SK-N-SH (cell line): ENCODE measurements at regions not wholly inside any gene's neighbourhood (a gene's known extent, or its start where the extent isn't known, plus 50 kb on each side); places are given as distances from the start of the nearest gene placed in this dataset.

Experiments used
- CTCF ChIA-PET: fragments of 300-600, 350-600 bp; formaldehyde crosslinking; extraction: SDS; loops from one replicate; lab custom pipeline; 2021; lab: Yijun Ruan, JAX
- POLR2A ChIA-PET: fragments of 350-600 bp; sonication (Branson Sonifier 250); formaldehyde crosslinking; extraction: SDS; loops from one replicate; lab custom pipeline; 2020; ENCODE audit warnings: antibody characterized with exemption, inconsistent platforms; lab: Yijun Ruan, JAX
- DNase-seq: peaks from one replicate; pipeline ENCODE4 v3.0.0; 2012
- H2AFZ ChIP-seq: fragments of 200-600 bp; sonication (generic); 2 replicates; pipeline ENCODE4 v1.8.1; 2016; ENCODE audit warnings: antibody characterized with exemption, mild to moderate bottlenecking, low read depth
- H3F3A ChIP-seq: fragments of 200-600 bp; sonication (generic); replicated peaks from 2 replicates; pipeline ENCODE3; 2016; ENCODE audit warnings: antibody characterized with exemption, mild to moderate bottlenecking; ENCODE audit not compliant: insufficient read depth
- H3K27ac ChIP-seq, 2 experiments: fragments of 200-500 bp in 1 of 2; fragments of 200-600 bp in 1 of 2; sonication (Bioruptor generic) in 1 of 2; sonication (generic), shearing (Covaris generic) in 1 of 2; 2 replicates each; pipeline versions ENCODE4 v1.5.1 to v1.6.1; 2014 to 2016; ENCODE audit warnings: low read depth in 2 of 2, inconsistent platforms in 1 of 2, low read length in 1 of 2, mild to moderate bottlenecking in 1 of 2, mixed read lengths in 1 of 2
- H3K27me3 ChIP-seq: fragments of 200-600 bp; sonication (generic), shearing (Covaris generic); 2 replicates; pipeline ENCODE4 v1.6.1; 2016; ENCODE audit warnings: mixed run types; ENCODE audit not compliant: insufficient read depth
- H3K36me3 ChIP-seq, 2 experiments: fragments of 200-500 bp in 1 of 2; fragments of 200-600 bp in 1 of 2; sonication (Bioruptor generic) in 1 of 2; sonication (generic) in 1 of 2; replicated peaks in 1 of 2; 2 replicates each; pipeline versions ENCODE3 to v1.5.1; 2014 to 2016; ENCODE audit warnings: low read length in 1 of 2, mild to moderate bottlenecking in 1 of 2; ENCODE audit not compliant: insufficient read depth in 2 of 2, control insufficient read depth in 1 of 2
- H3K4me1 ChIP-seq, 2 experiments: fragments of 200-500 bp in 1 of 2; fragments of 200-600 bp in 1 of 2; sonication (Bioruptor generic) in 1 of 2; sonication (generic), shearing (Covaris generic) in 1 of 2; 2 replicates each; pipeline versions ENCODE4 v1.5.1 to v1.6.1; 2014 to 2016; ENCODE audit warnings: low read depth in 1 of 2, low read length in 1 of 2, mixed run types in 1 of 2; ENCODE audit not compliant: insufficient read depth in 2 of 2, control insufficient read depth in 1 of 2
- H3K4me2 ChIP-seq: fragments of 200-600 bp; sonication (generic), shearing (Covaris generic); 2 replicates; pipeline ENCODE4 v1.6.1; 2017; ENCODE audit warnings: mixed run types
- H3K4me3 ChIP-seq, 2 experiments: fragments of 200-500 bp in 1 of 2; fragments of 200-600 bp in 1 of 2; sonication (Bioruptor generic) in 1 of 2; sonication (generic), shearing (Covaris generic) in 1 of 2; 2 replicates each; pipeline versions ENCODE4 v1.5.1 to v1.8.1; 2014 to 2016; ENCODE audit warnings: low read depth in 2 of 2, inconsistent platforms in 1 of 2, low read length in 1 of 2, mild to moderate bottlenecking in 1 of 2, mixed read lengths in 1 of 2, moderate library complexity in 1 of 2
- H3K79me2 ChIP-seq: fragments of 200-600 bp; sonication (generic); 2 replicates; pipeline ENCODE4 v1.8.1; 2017; ENCODE audit warnings: mild to moderate bottlenecking; ENCODE audit not compliant: insufficient read depth
- H3K9ac ChIP-seq: fragments of 200-600 bp; sonication (generic); 2 replicates; pipeline ENCODE4 v1.6.1; 2017; ENCODE audit warnings: mixed run types
- H3K9me2 ChIP-seq: fragments of 200-600 bp; sonication (generic); 2 replicates; pipeline ENCODE4 v1.6.1; 2017; ENCODE audit warnings: mixed run types
- H3K9me3 ChIP-seq: fragments of 200-600 bp; sonication (generic); 2 replicates; pipeline ENCODE4 v1.6.1; 2017; ENCODE audit warnings: mixed run types, mild to moderate bottlenecking, moderate library complexity
- H4K20me1 ChIP-seq: fragments of 200-600 bp; sonication (generic); 2 replicates; pipeline ENCODE4 v1.6.1; 2017; ENCODE audit warnings: mild to moderate bottlenecking, mixed run types; ENCODE audit not compliant: insufficient read depth
- FOSL2 ChIP-seq: IDR thresholded peaks from 2 replicates; pipeline ENCODE4 v1.4.0; 2012; ENCODE audit warnings: low read depth, mild to moderate bottlenecking, moderate library complexity, borderline replicate concordance
- FOXM1 ChIP-seq: IDR thresholded peaks from 2 replicates; pipeline ENCODE4 v1.4.0; 2012; ENCODE audit warnings: low read depth, mild to moderate bottlenecking
- GABPA ChIP-seq: IDR thresholded peaks from 2 replicates; pipeline ENCODE4 v1.4.0; 2012; ENCODE audit warnings: low read depth, mild to moderate bottlenecking
- NFIC ChIP-seq: IDR thresholded peaks from 2 replicates; pipeline ENCODE4 v1.4.0; 2012; ENCODE audit warnings: borderline replicate concordance
- NRF1 ChIP-seq: IDR thresholded peaks from 2 replicates; pipeline ENCODE4 v1.6.1; 2012; ENCODE audit warnings: low read depth, mild to moderate bottlenecking, low read length
- RAD21 ChIP-seq: IDR thresholded peaks from 2 replicates; pipeline ENCODE4 v1.6.1; 2012; ENCODE audit warnings: mild to moderate bottlenecking, low read length
- SIN3A ChIP-seq: IDR thresholded peaks from 2 replicates; pipeline ENCODE4 v1.6.1; 2012; ENCODE audit warnings: low read depth, mild to moderate bottlenecking, low read length, moderate library complexity, borderline replicate concordance
- SMC3 ChIP-seq: IDR thresholded peaks from 2 replicates; pipeline ENCODE4 v1.6.1; 2012; ENCODE audit warnings: low read depth, low read length, improper control_type of control experiment
- TCF12 ChIP-seq: IDR thresholded peaks from 2 replicates; pipeline ENCODE4 v1.4.0; 2012
- YY1 ChIP-seq: IDR thresholded peaks from 2 replicates; pipeline ENCODE4 v1.4.0; 2012; ENCODE audit warnings: low read depth, mild to moderate bottlenecking
- WGBS: methylation state at CpG from one replicate; pipeline ENCODE4 v1.1.6; 2017; ENCODE audit warnings: low lambda C conversion rate; 5-methylcytosine and 5-hydroxymethylcytosine counted together
- TF ChIP-seq, protein P1 (sequence below): IDR thresholded peaks from 2 replicates; pipeline ENCODE4 v1.4.0; 2012; ENCODE audit warnings: low read depth
- TF ChIP-seq, protein P2 (sequence below): IDR thresholded peaks from 2 replicates; pipeline ENCODE4 v1.4.0; 2012; ENCODE audit warnings: low read depth, borderline replicate concordance
- TF ChIP-seq, protein P3 (sequence below): fragments of 150-350 bp; IDR thresholded peaks from 2 replicates; pipeline ENCODE4 v1.6.1; 2017; ENCODE audit warnings: antibody characterized with exemption, low read length, low read depth, borderline replicate concordance
- TF ChIP-seq, protein P4 (sequence below): fragments of 150-350 bp; IDR thresholded peaks from 2 replicates; pipeline ENCODE4 v1.6.1; 2016; ENCODE audit warnings: mild to moderate bottlenecking, low read depth, low read length

DNA sequence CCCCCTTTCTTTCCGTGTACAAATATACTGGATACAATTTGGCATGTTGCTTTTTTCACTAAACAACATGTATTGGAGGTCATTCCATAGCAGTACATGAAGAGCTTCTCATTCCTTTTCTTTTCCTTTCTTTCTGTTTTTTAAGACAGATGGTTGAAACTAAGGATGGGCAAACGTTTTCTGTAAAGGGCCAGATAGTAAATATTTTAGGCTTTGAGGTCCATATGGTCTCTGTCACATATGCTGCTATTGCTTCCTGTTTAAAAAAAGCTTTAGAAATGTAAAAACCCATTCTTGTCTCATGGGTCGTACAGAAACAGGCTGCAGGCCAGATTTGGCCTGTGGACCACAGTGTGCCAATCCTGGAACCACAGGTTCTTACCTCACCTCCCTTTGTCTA lies 160.1 kb downstream of the ACER2 start:
- 15% methylated on average over 3 of the region's 3 CpGs for WGBS
- no peaks in the 10 kb centered on the region for H3K36me3 ChIP-seq
- POLR2A ChIA-PET, result no interaction called here

DNA sequence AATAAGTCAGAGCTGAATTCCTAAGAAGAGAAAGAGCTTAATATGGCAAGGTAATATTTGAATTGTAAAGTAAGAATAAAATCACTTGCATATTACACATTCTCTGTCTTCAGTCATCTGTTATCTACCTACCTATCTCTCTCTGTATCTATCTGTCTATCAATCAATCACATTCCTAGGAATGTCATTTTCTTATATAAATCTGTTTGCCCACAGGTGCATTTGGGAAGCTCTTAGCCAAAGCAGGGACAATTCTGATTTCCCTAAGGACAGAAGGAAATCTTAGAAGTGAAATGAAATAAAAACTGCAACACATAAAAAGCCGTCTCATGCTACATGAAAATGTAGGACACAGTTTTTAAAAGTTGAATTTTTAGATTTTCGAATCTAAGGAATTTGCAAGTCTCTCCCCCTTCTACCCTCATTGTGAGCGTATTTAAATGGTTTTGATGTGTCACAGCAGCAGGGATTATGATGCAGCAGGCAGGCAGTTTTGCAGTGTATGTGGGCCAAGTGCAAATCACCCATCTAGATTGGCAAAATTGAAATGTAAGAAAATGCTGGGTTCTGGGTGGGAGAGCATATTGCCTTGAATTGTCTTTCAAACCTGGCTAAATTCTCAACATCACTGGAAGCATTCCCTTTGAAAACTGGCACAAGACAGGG lies 155.7 kb downstream of the ACER2 start:
- Histone ChIP-seq H3K4me1 (no peaks in the 10 kb centered on the region), H4K20me1 (no peaks in the 10 kb centered on the region)
- TF ChIP-seq, protein P1, sequence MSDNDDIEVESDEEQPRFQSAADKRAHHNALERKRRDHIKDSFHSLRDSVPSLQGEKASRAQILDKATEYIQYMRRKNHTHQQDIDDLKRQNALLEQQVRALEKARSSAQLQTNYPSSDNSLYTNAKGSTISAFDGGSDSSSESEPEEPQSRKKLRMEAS, result no peak
- no peak for TF ChIP-seq NRF1
- TF ChIP-seq FOSL2, result no peak
- TF ChIP-seq, protein P2, sequence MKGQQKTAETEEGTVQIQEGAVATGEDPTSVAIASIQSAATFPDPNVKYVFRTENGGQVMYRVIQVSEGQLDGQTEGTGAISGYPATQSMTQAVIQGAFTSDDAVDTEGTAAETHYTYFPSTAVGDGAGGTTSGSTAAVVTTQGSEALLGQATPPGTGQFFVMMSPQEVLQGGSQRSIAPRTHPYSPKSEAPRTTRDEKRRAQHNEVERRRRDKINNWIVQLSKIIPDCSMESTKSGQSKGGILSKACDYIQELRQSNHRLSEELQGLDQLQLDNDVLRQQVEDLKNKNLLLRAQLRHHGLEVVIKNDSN, result no peak
- TF ChIP-seq NFIC, result no peak
- TF ChIP-seq, protein P3, sequence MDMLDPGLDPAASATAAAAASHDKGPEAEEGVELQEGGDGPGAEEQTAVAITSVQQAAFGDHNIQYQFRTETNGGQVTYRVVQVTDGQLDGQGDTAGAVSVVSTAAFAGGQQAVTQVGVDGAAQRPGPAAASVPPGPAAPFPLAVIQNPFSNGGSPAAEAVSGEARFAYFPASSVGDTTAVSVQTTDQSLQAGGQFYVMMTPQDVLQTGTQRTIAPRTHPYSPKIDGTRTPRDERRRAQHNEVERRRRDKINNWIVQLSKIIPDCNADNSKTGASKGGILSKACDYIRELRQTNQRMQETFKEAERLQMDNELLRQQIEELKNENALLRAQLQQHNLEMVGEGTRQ, result no peak
- TF ChIP-seq SIN3A, result no peak
- no peak for TF ChIP-seq YY1
- TF ChIP-seq SMC3, result no peak
- TF ChIP-seq TCF12, result no peak
- TF ChIP-seq FOXM1, result no peak
- no peak for TF ChIP-seq RAD21
- TF ChIP-seq, all 33 proteins: peak for 0
- Histone ChIP-seq H3K9me3 (no peaks in the 10 kb centered on the region), H3K9me2 (no peaks in the 10 kb centered on the region), H2AFZ (no peak overlapping the region), H3K4me3 (no peak overlapping the region), H3K4me2 (no peak overlapping the region), H3K9ac (no peak overlapping the region), H3K79me2 (no peaks in the 10 kb centered on the region), H3K27ac (no peak overlapping the region), H3K36me3 (no peaks in the 10 kb centered on the region), H3F3A (no peaks in the 10 kb centered on the region), H3K27me3 (no peaks in the 10 kb centered on the region)
- POLR2A ChIA-PET, result no interaction called here
- 3% methylated on average over 3 of the region's 3 CpGs for WGBS
- CTCF ChIA-PET, result no interaction called here
- DNase-seq, result no peak

More for the DNA sequence above, 160.1 kb downstream of the ACER2 start:
- no peak for DNase-seq
- H3K4me2 ChIP-seq, result no peak overlapping the region
- H3K27ac ChIP-seq, result no peak overlapping the region
- no peaks in the 10 kb centered on the region for H3K79me2 ChIP-seq
- no peak for TF ChIP-seq FOXM1
- TF ChIP-seq, protein P4, sequence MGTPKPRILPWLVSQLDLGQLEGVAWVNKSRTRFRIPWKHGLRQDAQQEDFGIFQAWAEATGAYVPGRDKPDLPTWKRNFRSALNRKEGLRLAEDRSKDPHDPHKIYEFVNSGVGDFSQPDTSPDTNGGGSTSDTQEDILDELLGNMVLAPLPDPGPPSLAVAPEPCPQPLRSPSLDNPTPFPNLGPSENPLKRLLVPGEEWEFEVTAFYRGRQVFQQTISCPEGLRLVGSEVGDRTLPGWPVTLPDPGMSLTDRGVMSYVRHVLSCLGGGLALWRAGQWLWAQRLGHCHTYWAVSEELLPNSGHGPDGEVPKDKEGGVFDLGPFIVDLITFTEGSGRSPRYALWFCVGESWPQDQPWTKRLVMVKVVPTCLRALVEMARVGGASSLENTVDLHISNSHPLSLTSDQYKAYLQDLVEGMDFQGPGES, result no peak
- TF ChIP-seq GABPA, result no peak
- no peaks in the 10 kb centered on the region for H3K9me3 ChIP-seq
- no peak overlapping the region for H3K9ac ChIP-seq
- H3K4me1 ChIP-seq, result no peaks in the 10 kb centered on the region; a peak in 1 of 4 replicates
- no peaks in the 10 kb centered on the region for H3F3A ChIP-seq
- no peak overlapping the region for H2AFZ ChIP-seq
- no peak overlapping the region for H3K4me3 ChIP-seq
- no peaks in the 10 kb centered on the region for H3K9me2 ChIP-seq
- no peaks in the 10 kb centered on the region for H4K20me1 ChIP-seq
- no peaks in the 10 kb centered on the region for H3K27me3 ChIP-seq
- CTCF ChIA-PET, result interaction anchor here (0.7 to 1.2 kb wide), 3 partner anchors 26 to 98 kb away, joined by 3 read pairs; no protein-coding TSS in a partner anchor
